SK-N-MC (cell line): ENCODE measurements at regions not wholly inside any gene's neighbourhood (a gene's known extent, or its start where the extent isn't known, plus 50 kb on each side); places are given as distances from the start of the nearest gene placed in this dataset.

Source experiments
- EZH2 ChIP-seq: fragments of 200-600 bp; sonication (generic); IDR thresholded peaks from one replicate; pipeline ENCODE4 v1.6.1; 2017; ENCODE audit warnings: antibody characterized with exemption
- POLR2AphosphoS5 ChIP-seq: IDR thresholded peaks from 2 replicates; pipeline ENCODE4 v1.6.1; 2012; ENCODE audit warnings: mild to moderate bottlenecking, low read depth, low read length, borderline replicate concordance

GRCh38 chr6:170205534-170206316 is 85.2 kb downstream of the DLL1 start:
- TF ChIP-seq EZH2 = no peak
- no peak for TF ChIP-seq POLR2AphosphoS5
